Smooth muscle cell (in vitro differentiated cells): ENCODE measurements at regions not wholly inside any gene's neighbourhood (a gene's known extent, or its start where the extent isn't known, plus 50 kb on each side); places are given as distances from the start of the nearest gene placed in this dataset.

Experiments
- DNase-seq: peaks from one replicate; lab custom pipeline; 2025; ENCODE audit not compliant: unreplicated experiment; lab: John Stamatoyannopoulos, UW
- H2AFZ ChIP-seq: fragments of 200-600 bp; sonication (generic); 2 replicates; pipeline ENCODE4 v1.6.0; 2016; ENCODE audit warnings: antibody characterized with exemption, low read depth, mild to moderate bottlenecking
- H3F3A ChIP-seq: fragments of 200-600 bp; sonication (generic); 2 replicates; pipeline ENCODE4 v1.6.0; 2017; ENCODE audit warnings: antibody characterized with exemption, low read depth
- H3K27ac ChIP-seq: fragments of 200-600 bp; sonication (generic); 2 replicates; pipeline ENCODE4 v1.5.1; 2016; ENCODE audit warnings: low read depth, mild to moderate bottlenecking
- H3K27me3 ChIP-seq: fragments of 200-600 bp; sonication (generic); 2 replicates; pipeline ENCODE4 v1.6.1; 2016; ENCODE audit warnings: low read depth, mild to moderate bottlenecking
- H3K36me3 ChIP-seq: fragments of 200-600 bp; sonication (generic); 2 replicates; pipeline ENCODE4 v1.5.1; 2016; ENCODE audit warnings: low read depth
- H3K4me1 ChIP-seq: fragments of 200-600 bp; sonication (generic); 2 replicates; pipeline ENCODE4 v1.5.1; 2016; ENCODE audit warnings: low read depth
- H3K4me2 ChIP-seq: fragments of 200-600 bp; sonication (generic); 2 replicates; pipeline ENCODE4 v1.6.0; 2016; ENCODE audit warnings: mild to moderate bottlenecking
- H3K4me3 ChIP-seq: fragments of 200-600 bp; sonication (generic); 2 replicates; pipeline ENCODE4 v1.5.1; 2016; ENCODE audit warnings: mild to moderate bottlenecking
- H3K79me2 ChIP-seq: fragments of 200-600 bp; sonication (generic); 2 replicates; pipeline ENCODE4 v1.6.0; 2016; ENCODE audit warnings: low read depth, mild to moderate bottlenecking
- H3K9ac ChIP-seq: fragments of 200-600 bp; sonication (generic); 2 replicates; pipeline ENCODE4 v1.6.0; 2016; ENCODE audit warnings: low read depth
- H3K9me3 ChIP-seq: fragments of 200-600 bp; sonication (generic); replicated peaks from 2 replicates; pipeline ENCODE4 v1.5.1; 2016; ENCODE audit warnings: low read depth
- H4K20me1 ChIP-seq: fragments of 200-600 bp; sonication (generic); 2 replicates; pipeline ENCODE4 v1.6.0; 2016; ENCODE audit warnings: low read depth
- WGBS: methylation state at CpG from one replicate; pipeline ENCODE4 v1.1.7; 2016; ENCODE audit warnings: low lambda C conversion rate; 5-methylcytosine and 5-hydroxymethylcytosine counted together
- TF ChIP-seq, protein P1 (sequence below): fragments of 200-600 bp; sonication (generic); IDR thresholded peaks from 2 replicates; pipeline ENCODE4 v1.5.1; 2017; ENCODE audit warnings: borderline replicate concordance, mild to moderate bottlenecking, antibody characterized with exemption; ENCODE audit not compliant: insufficient read depth, poor library complexity, severe bottlenecking

DNA sequence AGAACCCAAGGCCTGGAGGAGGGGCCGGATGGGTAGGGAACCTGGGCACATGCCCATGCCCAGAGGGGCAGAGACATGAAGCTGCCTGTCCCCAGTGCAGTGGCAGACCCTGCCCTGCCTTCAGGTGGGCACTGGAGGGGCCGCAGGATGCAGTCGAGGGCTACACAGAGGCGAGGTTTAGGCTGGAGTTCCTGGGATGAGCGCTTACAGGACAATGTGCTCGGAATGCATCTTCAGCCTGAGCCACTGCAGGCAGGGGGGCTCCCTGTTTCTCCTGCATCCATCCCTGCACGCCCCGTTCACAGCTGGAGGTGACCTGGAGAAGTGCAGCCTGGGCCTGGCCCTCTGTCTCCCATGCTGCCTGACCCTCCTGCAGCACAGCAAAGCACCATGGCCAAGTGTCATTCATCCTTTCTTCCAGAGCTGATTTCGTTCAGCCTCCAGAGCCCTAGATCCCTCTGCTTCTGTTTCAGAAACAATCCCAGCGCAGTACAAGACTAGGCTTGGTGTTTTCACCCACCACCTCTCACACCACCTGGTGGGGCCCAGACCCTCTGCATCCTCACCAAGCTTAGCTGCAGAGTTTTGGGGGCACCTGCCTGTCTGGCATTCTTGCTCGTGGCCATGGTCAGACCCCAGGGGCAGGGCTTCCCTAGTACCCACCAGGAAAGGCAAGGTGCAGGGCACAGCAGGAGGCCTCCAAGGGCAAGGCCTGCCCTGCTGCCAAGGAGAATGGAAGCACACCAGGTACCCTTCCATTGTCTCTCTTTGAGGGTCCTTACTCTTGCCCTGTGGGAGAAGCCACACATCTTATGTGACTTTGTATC, 311.9 kb downstream of the TCERG1L start:
- Histone ChIP-seq H3K36me3 (no peaks in the 10 kb centered on the region), H3K4me1 (no peaks in the 10 kb centered on the region), H3K4me2 (no peak overlapping the region), H3K27me3 (no peaks in the 10 kb centered on the region), H2AFZ (no peak overlapping the region), H3K79me2 (no peaks in the 10 kb centered on the region), H3F3A (no peaks in the 10 kb centered on the region), H3K9me3 (no peaks in the 10 kb centered on the region), H3K4me3 (no peak overlapping the region), H3K27ac (no peak overlapping the region), H3K9ac (no peak overlapping the region), H4K20me1 (no peaks in the 10 kb centered on the region)
- TF ChIP-seq, protein P1, sequence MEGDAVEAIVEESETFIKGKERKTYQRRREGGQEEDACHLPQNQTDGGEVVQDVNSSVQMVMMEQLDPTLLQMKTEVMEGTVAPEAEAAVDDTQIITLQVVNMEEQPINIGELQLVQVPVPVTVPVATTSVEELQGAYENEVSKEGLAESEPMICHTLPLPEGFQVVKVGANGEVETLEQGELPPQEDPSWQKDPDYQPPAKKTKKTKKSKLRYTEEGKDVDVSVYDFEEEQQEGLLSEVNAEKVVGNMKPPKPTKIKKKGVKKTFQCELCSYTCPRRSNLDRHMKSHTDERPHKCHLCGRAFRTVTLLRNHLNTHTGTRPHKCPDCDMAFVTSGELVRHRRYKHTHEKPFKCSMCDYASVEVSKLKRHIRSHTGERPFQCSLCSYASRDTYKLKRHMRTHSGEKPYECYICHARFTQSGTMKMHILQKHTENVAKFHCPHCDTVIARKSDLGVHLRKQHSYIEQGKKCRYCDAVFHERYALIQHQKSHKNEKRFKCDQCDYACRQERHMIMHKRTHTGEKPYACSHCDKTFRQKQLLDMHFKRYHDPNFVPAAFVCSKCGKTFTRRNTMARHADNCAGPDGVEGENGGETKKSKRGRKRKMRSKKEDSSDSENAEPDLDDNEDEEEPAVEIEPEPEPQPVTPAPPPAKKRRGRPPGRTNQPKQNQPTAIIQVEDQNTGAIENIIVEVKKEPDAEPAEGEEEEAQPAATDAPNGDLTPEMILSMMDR = no peak
- no peak for DNase-seq
- 84% methylated on average over 11 of the region's 11 CpGs for WGBS

DNA sequence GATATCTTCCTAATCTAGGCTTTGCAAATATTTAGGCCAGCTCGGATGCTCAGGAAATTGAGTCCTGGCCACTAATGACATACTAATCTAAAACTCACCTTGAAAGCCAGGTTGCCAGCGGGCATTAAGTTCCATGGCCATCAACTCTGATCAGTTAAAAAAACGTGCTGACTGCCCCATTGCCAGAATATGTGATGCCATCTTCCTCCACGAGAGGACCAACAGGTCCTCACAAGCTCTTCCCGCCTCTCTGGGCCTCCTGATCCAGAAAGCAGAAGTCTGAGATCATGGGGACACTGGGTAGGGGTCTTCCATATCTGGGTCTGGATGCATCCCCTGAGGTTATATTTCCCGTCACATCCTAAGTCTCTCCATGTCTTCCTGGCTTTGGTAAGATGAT, 311.3 kb downstream of the TCERG1L start:
- Histone ChIP-seq H4K20me1 (no peaks in the 10 kb centered on the region), H3K4me2 (no peak overlapping the region), H2AFZ (no peak overlapping the region), H3K4me1 (no peaks in the 10 kb centered on the region), H3K36me3 (no peaks in the 10 kb centered on the region), H3K9me3 (no peaks in the 10 kb centered on the region), H3F3A (no peaks in the 10 kb centered on the region), H3K27ac (no peak overlapping the region), H3K79me2 (no peaks in the 10 kb centered on the region), H3K4me3 (no peak overlapping the region), H3K9ac (no peak overlapping the region), H3K27me3 (no peaks in the 10 kb centered on the region)
- 84% methylated on average over 6 of the region's 6 CpGs for WGBS
- DNase-seq = no peak
- TF ChIP-seq, protein P1 = no peak

DNA sequence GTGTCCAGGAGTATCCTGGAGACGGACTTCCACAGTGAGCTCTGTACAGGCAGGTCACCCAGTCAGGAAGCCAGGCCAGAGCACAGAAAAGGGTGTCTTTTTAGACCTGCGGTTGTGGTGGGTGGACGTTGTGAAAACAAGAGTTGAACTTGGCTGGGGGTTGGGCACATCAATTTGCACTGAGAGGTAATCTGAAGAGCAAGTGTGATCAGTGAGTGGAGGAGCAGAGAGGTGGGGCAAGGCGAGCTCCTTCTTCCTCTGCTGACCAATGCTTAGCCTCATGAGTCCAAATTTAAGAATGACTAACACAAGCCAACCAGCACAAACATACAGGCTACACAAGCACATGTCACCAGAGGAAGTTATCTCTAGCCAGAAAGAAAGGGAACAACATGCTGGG, 310.8 kb downstream of the TCERG1L start:
- H3K4me1 ChIP-seq = no peaks in the 10 kb centered on the region
- no peaks in the 10 kb centered on the region for H3F3A ChIP-seq
- no peaks in the 10 kb centered on the region for H4K20me1 ChIP-seq
- no peak overlapping the region for H3K9ac ChIP-seq
- H3K36me3 ChIP-seq = no peaks in the 10 kb centered on the region
- H3K4me2 ChIP-seq = no peak overlapping the region
- H3K79me2 ChIP-seq = no peaks in the 10 kb centered on the region
- TF ChIP-seq, protein P1 = no peak
- H3K27me3 ChIP-seq = no peaks in the 10 kb centered on the region
- DNase-seq = no peak
- no peak overlapping the region for H3K27ac ChIP-seq
- no peak overlapping the region for H2AFZ ChIP-seq
- H3K9me3 ChIP-seq = no peaks in the 10 kb centered on the region
- WGBS = 78% methylated on average over 4 of the region's 4 CpGs
- H3K4me3 ChIP-seq = no peak overlapping the region

DNA sequence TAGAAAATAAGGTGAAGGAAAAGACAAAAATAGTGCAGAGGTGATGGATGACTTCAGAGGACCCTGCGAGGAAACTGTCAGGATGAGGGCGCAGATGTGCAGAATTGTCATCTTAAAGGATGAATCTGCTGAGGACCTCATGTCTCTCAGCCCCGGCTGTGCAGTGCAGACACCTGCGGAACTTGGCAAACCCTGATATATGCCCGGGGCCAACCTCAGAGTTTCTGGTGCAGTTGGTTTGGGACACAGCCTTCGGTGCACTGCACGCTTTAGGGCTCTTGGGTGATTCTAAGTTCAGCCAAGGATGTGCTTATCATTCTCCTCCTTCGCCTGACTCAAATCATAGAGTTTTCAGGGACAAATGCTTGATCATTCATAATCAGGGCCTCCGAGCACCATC, 310.1 kb downstream of the TCERG1L start:
- WGBS = 89% methylated on average over 9 of the region's 9 CpGs
- H3K9me3 ChIP-seq = no peaks in the 10 kb centered on the region

More for the DNA sequence above, 310.1 kb downstream of the TCERG1L start:
- H3K27me3 ChIP-seq = no peaks in the 10 kb centered on the region
- TF ChIP-seq, protein P1 = no peak
- H3K9ac ChIP-seq = no peak overlapping the region
- no peak overlapping the region for H3K27ac ChIP-seq
- H3K4me1 ChIP-seq = no peaks in the 10 kb centered on the region
- H3K36me3 ChIP-seq = no peaks in the 10 kb centered on the region
- H3K79me2 ChIP-seq = no peaks in the 10 kb centered on the region
- no peak overlapping the region for H3K4me2 ChIP-seq
- DNase-seq = no peak
- no peak overlapping the region for H2AFZ ChIP-seq
- no peaks in the 10 kb centered on the region for H3F3A ChIP-seq
- H4K20me1 ChIP-seq = no peaks in the 10 kb centered on the region
- H3K4me3 ChIP-seq = no peak overlapping the region
